GM18507 (cell line): ENCODE measurements at regions not wholly inside any gene's neighbourhood (a gene's known extent, or its start where the extent isn't known, plus 50 kb on each side); places are given as distances from the start of the nearest gene placed in this dataset.

Experiments
- DNase-seq: peaks from one replicate; pipeline ENCODE4 v3.0.0; 2011; ENCODE audit warnings: low read depth; ENCODE audit not compliant: insufficient read length; ENCODE audit errors: extremely low spot score
- FAIRE-seq: peaks from 2 replicates; lab custom pipeline; 2011; peaks lifted over from hg19 to GRCh38; lab: Jason Lieb, UNC

DNA sequence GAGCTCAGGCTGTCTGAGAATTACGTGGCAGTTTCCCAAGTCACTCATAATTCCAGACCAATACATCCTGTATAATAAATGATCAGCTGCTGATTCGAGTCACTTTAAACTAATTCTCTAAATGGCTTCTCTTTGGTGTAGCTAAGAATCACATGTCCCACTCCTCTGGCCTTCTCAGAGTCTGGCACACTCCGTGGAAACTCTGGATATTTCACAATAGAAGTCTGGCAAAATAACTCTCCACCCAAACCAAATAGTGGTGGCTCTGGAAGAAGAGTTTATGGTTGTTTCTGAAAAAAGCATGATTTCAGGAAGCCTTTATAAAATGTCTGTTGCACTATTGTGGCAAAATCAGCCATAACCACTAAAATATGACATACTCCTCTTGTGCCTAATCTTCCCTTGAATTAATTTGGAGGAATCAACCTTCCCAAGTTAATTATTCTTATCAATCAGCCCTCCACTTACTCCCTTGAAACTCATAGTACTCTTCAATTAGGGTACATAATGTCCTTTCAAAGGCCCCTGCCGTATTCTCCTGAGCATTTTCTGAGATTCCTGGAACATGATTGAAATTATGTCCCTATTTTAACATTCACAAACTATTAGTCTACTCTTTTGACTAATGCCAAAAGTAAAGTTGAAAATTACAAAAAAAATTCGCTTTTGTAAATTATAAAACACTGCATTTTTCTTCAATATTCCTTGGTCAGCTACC, 991.6 kb downstream of the FAT4 start:
- DNase-seq, result no peak
- no peak for FAIRE-seq

DNA sequence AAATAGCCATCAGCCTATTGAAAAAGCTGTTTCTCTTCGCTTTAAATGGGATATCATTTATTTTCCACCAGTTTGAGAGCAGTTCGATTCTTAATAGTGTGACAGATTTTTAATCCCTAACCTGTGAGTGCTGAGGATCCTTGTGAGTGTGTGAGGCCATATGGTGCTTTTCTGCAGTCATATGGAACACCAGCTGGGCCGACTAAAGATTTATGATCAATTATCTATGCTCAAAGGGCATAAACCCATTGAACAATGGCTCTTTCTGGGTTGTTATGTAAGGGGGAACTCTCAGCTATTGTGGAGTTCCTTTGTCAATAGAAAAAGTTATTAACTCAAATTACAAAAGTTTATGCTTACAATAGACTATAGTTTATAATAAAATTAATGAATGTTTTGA, 1003.6 kb downstream of the FAT4 start:
- DNase-seq (no peak), FAIRE-seq (no peak)

DNA sequence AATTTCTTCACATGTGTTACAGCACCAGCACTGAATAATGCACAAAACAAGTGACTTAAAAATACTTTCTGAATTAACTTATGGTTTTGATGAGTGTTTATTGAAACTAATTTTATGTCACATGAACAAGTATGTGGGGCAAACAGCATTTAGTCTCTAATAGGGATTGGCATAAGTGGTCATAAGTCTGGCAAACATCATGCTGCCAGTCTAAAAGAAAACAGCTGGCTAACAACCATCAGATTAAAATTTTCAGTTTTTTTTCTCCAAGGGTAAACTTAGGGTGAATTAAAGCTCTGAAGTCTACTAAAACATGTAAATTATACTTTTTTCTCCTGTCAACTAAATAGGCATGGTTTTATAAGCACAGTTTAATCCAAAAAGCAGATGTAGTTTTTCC, 1014.2 kb downstream of the FAT4 start:
- FAIRE-seq (no peak), DNase-seq (no peak)

DNA sequence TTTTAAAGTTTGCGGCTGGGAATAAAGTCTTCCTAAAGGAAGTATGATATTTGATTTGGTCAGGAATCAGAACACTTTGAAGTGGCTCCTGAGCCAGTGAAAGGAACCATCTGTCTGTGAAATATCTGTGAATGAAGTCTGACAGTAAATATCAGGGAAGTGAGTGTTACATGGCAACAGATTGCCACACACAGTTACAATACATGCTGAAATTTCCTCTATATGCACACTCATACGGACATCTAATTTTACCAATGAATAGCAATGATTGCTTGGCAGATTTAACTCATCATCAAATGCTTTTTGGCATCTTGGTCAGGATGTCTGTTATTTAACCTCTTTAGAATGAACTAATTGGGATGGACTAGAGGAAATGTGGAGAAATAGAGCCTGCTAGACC, 1023.8 kb downstream of the FAT4 start:
- DNase-seq (no peak), FAIRE-seq (no peak)

DNA sequence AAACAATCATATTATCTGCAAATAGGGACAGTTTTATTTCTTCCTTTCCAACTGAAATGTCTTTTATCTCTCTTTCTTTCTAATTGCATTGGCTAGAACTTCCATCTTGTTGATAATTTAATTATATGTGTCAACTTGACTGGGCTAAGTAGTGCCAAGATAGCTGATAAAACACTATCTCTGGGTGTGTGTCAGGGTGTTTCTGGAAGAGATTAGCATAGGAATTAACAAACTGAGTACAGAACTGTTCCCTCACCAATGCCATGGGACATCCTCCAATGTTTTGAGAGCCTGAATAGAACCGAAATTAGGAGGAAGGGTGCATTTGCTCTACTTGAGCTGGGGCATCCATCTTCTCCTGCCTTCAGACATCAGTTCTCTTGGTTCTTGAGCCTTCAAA, 1027.2 kb downstream of the FAT4 start:
- FAIRE-seq, result no peak
- no peak for DNase-seq

DNA sequence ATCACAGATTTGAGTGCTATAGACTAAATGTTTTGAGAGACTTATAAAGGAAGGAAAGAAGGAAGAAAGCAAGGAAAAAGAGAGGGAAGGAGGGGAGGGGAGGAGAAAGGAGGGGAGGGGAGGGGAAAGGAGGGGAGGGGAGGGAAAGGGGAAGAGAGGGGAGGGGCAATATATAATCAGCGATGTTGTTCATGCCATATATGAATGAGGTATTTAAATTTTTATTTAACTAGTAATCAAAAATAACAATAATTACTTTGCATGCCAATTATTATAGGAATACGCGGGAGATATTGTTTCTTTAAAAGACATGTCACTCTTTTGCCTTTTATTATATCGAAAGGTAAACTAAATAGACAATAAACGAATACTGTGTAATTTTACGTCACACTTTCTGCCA, 1029.7 kb downstream of the FAT4 start:
- no peak for DNase-seq
- FAIRE-seq, result no peak

DNA sequence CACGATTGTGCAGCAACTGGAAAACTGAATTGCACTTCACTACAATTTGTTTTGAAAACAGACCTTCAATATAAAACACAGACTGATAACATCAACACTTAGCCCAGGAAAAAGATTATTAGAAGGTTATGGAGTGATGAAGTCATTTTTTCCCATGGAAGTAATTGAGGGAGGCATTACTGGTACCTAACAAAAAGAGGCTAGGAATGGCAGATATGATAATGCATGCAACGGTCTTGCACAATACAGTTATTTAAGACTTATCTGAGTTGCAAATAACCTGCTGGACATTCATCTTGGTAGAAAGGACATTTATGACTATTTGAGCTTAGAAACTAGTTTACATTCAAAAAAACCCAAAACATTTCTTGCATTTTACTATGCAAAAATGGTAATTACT, 1031.9 kb downstream of the FAT4 start:
- FAIRE-seq, result no peak
- no peak for DNase-seq

DNA sequence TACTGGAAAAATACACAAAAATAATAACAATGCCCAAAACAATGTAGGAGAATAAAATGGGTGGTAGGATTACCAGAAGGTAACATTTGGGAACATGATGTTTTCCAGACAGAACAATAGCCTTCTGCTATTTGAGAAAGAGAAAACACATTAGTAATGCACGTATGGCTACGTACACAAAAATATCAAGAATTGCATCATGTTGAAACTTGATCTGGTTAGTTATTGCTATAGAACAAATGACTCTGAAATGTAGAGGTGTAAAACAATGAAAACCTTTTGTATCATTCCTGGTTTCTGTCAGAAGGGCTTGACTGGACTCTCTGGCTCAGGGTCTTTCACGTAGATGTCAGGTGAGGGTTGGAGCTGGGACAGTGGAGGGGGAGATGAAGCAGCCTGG, 1040.0 kb downstream of the FAT4 start:
- no peak for DNase-seq
- no peak for FAIRE-seq

DNA sequence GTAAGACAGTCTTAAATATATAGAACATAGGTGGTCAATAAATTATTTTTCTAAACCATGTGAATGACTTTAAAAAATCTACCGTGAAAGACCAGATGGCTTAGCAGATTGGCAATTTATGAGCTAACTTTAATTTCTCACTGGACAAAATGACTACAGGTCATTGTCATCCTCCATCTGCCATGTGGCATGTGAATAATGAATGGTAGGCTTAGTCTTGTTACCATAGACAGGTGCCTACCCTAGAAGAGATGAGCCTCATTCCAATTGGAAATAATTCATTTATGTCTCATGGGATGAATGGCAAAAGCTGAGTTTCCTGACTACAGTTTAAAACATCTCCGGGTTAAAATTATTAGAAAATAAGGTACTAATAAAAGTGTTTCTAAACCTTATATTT, 1043.3 kb downstream of the FAT4 start:
- no peak for FAIRE-seq
- DNase-seq, result no peak

DNA sequence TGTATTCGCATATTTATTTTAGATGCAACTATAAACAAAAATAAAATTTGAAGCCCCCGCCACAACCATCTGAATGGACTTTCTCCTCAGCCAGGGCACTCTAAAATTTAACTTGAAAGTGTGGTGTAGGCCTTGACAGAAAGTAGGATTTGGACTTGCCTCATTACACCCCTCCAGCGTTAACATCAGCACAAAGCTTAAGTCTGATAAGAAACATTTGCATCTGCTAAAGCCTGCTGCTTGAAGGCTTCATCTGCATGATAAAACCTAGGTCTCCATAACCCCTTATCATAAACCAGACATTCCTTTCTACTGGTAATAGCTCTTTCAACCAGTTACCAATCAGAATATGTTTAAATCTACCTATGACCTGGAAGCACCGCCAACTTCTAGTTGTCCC, 1046.5 kb downstream of the FAT4 start:
- FAIRE-seq (no peak), DNase-seq (no peak)

DNA sequence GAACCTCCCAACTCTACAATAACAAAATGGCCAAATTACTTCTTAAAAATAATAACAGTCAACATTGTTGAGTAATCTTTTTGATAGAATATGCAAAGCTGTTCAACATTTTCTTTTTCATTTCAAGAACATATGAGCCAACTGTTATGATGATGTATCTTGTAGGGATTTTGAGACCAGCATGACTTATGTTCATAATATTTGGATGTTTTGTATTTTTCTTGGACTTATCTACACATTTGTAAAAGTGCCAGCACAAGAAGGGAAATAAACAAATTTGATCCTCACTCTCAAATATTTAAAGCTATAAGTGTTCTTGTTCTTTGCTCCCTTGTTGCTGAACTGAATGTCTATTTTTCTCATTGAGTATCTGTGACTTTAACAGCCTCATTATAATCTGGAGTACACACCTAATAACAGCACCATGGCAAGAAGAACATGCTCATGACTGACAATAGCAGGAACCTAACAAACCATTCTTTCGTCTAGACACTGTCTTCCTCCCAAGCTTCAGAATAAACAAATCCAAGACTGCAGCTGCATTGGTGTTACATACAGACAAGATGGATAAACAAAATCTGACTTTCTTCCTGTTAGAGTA, 1049.7 kb downstream of the FAT4 start:
- FAIRE-seq (no peak), DNase-seq (no peak)

DNA sequence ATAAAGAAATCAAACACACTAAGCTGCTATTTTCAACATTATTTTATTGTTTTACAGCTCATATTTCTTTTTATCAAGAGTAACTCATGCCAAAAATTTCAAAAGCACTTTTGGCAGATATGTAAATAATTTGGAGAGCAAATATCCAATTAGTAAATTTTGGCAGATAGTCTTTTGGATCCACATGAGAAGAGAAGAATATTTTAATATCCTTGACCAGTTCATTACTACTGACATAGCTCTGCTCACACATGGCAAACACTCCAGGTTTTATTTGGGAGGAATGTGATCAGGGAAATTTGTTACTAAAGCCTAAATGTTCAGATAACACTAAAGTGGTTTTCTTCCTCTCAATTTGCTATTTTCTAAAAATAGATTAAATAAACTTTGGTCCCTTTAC, 1054.3 kb downstream of the FAT4 start:
- no peak for FAIRE-seq

DNA sequence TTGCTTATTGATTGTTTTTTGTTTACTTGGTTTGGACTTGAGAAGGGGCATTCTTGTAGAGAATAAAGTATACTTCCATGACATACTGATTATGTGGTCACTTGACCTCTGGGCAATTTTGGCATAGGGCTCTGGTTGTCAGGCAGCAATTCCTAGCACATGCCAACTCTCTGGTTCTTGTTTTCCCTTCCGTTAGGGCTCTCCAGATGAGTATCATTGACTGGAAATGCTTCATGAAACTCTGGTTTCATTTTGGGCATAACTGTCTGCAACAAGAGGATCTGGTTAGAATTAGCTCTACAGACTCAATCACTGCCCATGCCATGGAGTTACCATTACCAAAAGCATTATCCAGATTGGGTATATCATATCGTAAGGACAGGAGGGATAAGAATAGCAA, 1057.9 kb downstream of the FAT4 start:
- no peak for FAIRE-seq

More for the DNA sequence above, 1054.3 kb downstream of the FAT4 start:
- DNase-seq, result no peak

DNA sequence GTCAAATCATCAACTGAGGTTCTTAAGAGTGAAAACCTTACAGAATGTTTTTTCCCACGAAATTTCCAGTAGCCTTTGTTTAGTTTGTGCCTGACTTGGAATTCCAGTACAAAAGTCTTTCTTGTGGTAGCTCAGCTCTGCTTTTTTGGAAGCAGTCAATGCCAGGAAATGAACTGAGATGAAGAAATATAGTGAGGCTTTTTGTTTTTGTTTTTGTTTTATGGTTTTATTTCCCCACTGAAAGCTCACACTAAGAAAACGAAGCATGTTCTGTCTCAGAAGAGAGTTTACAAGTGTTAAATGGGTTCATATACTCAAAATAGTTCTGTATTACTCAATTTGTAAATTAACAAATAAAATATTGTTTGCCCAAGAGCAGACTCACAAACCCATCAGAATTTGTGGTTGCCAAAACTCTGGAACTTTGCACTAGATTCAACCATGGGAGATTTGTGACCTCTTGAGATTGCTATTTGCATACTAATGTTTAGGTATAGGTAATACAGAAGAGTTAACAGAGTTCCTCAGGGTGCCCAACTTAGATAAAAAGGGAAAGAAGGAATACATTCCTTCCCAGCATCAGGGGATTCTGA, 1060.8 kb downstream of the FAT4 start:
- FAIRE-seq, result no peak
- no peak for DNase-seq

More for the DNA sequence above, 1057.9 kb downstream of the FAT4 start:
- DNase-seq, result no peak

DNA sequence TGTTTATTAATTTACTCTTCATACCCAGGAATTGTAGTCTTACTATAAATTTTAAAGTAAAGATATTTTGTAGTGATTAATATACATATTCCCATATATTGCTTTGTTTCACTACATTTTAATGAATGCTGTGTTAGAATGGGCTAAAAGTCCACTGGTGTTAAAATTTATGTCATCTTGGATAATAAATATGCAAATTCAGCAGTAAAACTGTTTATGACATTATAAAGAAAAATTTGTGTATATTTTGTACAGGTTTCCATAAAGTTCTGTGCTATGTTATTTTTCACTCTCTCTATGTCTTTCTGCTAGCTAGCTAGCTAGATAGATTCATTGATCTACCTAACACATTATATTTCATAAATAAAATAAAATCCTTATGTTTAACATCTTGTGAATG, 1071.2 kb downstream of the FAT4 start:
- DNase-seq (no peak), FAIRE-seq (no peak)

DNA sequence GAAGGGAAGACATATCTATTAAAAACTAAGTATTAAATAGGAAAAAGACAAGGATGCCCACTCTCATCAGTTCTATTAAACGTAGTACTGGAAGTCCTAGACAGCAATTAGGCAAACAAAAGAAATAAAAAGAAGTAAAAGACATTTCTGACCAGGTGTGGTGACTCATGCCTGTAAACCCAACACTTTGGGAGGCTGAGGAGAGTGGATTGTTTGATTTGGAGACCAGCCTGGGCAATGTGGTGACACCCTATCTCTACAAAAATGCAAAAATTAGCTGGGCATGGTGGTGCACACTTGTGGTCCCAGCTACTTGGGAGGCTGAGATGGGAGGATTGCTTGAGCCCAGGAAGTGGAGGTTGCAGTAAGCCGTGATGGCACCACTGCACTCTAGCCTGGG, 1071.8 kb downstream of the FAT4 start:
- FAIRE-seq (no peak), DNase-seq (no peak)

DNA sequence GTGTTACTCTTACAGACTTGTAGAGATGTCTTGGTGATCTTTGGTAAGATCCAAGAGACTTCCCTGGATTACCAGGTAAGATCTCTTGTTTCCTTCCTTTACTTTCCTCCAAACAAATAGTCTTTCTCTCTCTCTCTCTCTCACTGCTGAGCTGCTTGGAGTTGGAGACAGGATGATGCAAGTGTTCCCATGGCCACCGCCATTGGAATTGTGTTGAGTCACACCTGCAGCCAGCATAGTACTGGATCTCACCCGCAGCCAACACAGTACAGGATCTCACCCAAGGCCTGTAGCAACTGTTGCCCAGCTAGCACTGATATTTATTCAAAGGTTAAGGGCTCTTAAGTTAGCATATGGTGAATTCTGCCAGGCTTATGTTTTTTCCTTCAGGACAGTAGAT, 1080.9 kb downstream of the FAT4 start:
- no peak for DNase-seq

DNA sequence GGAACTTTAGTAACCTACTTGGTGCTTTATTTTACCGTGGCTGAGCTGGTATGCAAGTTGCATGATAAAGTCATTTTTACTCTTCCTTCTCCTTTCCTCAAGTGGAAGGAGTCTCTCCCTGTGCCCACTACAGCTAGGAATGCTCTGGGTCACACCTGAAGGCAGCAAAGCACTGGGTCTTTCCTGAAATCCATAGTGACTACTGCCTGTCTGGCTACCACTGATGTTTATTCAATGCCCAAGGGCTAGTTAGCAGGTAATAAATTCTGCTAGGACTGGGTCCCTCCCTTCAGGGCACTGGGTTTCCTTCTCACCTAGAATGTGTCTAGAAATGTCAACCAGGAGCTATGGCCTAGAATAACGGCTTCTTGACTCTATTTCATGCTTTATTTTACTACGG, 1081.4 kb downstream of the FAT4 start:
- FAIRE-seq (no peak), DNase-seq (no peak)

More for the DNA sequence above, 1080.9 kb downstream of the FAT4 start:
- FAIRE-seq, result no peak

DNA sequence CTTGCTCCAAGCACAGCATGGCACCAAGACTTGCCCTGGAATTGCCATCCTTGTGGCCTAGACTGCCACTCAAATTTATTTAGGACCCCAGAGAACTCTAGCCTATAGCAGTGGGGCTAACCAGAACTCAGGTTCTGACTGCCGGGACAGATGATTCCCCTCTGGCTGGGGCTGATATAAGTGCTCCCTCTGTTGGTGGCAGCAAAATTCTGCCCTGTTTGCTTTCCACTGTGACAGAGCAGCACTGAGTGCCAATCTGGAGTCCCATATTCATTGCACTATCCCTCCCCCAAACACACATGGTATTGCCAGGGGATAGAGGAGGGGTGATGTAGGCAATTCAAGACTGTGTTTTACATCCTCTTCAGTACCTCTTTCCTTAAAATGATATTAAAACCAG, 1081.9 kb downstream of the FAT4 start:
- no peak for FAIRE-seq

DNA sequence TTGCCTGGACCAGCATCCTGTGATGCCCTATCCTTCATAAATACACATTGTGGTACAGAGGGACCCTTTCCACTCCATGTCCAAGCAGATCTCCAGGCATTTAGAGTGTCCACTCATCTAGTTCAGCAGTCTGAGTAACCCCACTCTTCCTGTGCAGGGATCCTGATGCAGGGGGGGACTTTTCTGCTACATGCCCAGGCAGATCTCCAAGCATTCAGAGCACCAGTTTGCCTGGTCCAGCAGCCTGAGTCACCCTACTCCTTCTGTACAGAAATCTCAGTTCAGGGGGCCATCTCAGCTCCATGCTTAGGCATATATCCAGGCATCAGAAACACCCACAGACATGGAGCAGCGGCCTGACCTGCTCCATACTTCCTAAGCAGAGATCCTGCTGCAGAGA, 1089.8 kb downstream of the FAT4 start:
- DNase-seq, result no peak
- no peak for FAIRE-seq

More for the DNA sequence above, 1081.9 kb downstream of the FAT4 start:
- DNase-seq, result no peak

DNA sequence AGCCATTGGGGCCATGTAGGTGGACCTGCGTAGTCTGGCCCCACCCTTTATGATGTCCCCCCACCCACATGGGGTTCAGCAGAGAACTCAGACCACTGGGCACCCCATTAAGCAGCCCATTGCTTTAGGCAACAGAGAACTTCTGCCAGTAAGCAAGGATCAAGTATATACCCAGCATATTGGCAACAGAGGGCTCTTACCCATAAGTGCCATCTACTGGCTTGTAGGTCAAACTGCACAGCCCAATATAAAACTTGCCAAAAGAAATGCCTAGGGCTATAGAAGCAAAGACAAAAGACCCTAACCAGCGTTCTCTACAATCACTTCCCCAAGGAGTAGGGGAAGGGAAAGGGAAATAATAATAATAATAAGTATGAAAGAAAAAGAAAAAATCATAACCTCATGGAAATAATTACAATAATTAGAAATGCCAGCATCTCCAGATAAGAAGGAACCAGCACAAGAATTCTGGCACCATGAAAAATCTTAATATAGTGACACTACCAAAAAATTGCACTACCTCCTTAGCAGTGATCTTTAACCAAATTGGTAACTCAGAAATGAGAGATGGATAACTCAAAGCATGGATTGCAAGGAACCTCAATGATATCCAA, 1090.7 kb downstream of the FAT4 start:
- DNase-seq (no peak), FAIRE-seq (no peak)
